Amniotic epithelial cell (primary cell): ENCODE measurements at regions not wholly inside any gene's neighbourhood (a gene's known extent, or its start where the extent isn't known, plus 50 kb on each side); places are given as distances from the start of the nearest gene placed in this dataset.
"Not testable (repeated sequence)": the region's sequence is repeated elsewhere in the genome, so short reads cannot be mapped to it uniquely, and the experiment has no call there.

Experiments used
- DNase-seq: peaks from one replicate; pipeline ENCODE4 v3.0.0-alpha.2; 2010; ENCODE audit warnings: low read depth

DNA sequence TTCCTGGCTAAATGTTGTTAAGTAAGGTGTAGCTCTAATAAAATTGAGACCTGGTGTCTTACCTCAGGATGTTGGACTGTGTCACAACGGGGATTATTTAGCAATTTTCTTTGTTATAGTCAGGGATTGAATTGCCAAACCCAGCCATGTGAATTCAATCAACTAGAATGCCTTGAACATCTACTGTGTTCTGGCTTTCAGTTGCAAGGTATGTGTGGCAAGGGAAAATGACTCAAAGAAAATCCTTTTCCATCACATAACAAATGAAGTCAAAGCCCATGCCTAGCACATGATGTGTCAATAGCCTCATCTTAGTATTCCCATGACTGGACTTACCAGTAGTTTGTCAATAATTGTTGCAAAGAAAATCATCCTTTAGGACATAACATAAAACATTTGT lies 519.8 kb upstream of the FLRT2 start:
- DNase-seq = peak; percentile 12

DNA sequence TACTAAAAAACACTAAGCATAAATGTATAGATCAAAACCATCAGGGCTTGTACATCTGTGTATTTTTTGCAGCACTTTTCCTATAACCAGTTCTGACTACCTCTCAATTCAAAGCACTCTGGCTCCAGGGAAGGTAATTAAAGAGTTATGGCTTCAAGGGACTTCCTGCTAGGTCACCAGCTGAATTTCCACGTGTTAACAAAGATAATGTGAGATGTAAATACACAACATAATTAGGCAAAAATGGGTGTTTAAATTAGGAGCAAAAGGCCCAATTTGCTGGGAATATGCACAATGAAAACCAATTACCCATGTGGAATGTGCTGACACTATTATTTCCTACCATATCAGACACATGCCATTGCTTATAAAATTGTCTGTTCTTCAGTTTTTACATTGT lies 513.4 kb upstream of the FLRT2 start:
- DNase-seq = no peak

DNA sequence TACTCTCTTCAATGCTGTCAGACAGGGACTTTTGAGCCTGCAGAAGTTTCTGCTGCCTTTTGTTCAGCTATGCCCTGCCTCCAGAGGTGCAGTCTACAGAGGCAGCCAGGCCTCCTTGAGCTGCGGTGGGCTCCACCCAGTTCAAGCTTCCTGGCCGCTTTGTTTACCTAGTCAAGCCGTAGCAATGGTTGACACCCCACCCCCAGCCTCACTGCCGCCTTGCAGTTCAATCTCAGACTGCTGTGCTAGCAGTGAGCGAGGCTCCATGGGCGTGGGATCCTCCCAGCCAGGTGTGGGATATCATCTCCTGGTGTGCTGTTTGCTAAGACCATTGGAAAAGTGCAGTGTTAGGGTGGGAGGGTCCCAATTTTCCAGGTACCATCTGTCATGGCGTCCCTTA lies 506.1 kb upstream of the FLRT2 start:
- DNase-seq = not testable (repeated sequence)

DNA sequence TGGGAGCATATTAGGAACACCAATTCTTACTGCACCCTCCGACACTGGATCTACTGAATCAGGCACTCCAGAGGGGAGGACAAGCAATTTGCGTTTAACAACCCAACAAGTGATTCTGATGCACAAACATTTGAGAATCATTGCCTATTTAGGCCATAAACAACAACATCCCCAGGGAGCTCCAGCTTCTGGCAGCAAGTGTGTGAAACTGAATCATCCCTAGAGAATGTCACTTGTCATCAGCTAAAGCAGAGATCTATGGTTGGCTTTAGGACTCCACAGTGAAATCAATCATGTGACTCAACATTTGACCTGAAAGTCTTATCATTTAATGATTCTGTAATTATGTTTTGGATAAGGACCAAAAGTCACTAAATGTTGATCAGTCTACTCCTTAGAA lies 505.0 kb upstream of the FLRT2 start:
- peak; percentile 74 for DNase-seq

DNA sequence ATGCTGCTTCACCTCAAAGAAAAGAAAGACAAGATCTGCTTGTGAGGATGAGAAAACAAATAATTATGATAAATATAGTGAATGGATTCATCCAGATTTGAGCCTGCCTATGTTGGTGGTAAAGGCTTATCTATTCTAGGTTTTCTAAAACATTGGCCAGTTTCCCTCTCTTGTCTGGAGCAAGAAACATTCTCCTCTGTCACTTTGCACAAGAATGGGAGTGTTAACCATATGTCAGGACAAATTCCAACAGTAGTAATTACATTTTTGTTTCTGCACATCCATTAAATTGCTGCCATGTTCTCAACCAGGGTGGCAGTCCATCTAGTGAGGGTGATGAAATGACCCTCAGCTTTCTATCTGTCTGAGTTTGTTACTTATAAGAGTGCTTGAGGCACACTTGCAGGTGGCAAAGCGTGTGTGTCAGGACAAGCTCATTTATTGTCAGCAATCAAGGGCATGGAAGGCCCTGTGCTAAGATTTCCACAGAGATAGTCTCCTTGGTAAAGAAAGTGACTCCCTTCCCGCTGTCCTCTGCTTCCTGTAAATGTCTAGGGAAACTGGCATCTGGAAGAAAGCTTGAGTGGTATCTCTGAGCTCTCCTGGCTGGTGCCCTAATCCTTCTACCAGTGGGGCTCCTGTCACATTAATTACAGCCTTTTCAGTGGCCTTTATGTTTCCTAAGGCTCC lies 502.1 kb upstream of the FLRT2 start:
- no peak for DNase-seq

DNA sequence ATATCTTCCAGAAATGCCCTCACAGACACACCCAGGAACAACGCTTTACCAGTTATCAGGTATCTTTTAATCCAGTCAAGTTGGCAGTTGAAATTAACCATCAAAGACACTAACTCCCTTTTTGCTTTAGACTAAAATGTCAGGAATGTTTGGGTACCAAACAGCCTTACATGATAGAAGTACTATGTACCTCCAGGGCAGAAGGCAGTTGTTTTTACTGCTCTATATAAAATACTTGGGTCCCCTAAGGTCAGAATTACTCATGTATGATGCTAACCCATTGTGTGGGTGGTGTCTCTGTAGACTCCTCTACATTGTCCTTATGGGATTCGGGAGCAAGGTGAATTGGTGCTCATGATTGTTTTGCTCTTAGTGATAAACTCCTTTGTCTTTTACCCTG lies 492.5 kb upstream of the FLRT2 start:
- no peak for DNase-seq

DNA sequence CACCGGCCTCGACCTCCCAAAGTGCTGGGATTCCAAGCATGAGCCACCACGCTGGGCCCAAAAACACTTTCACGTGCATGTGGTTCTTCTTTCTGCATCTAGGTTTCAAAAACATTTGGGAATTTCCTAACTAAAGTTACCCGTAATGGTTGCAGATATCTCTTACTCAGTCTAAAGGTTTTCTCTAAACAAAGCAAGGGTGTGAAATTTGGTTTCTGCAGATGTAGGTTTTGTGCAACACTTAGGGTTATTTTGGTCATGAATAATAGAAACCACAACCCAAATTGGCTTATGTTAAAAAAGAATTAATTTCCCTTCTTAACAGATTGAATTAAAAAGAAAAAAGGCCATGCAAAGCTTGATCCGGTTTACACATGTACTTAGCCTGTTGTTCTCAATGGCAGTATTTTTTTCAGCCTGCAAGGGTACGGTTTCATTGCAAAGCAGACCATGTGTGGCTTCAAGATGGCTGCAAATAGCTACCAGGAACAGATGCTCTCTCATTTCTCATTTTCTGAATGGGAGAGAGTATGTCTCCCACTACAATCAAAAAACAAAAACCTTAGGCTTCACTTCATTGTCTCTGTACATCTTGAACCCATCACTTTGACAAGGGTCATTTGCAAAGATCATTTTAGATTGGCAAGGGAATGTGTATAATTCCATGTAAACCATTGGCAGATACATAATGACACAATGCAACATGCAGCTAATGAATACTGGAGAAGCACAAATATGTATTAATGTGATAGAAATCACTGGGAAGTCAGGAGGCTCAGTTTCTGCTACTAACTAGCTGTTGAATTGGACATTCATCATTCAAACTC lies 491.2 kb upstream of the FLRT2 start:
- DNase-seq = no peak

DNA sequence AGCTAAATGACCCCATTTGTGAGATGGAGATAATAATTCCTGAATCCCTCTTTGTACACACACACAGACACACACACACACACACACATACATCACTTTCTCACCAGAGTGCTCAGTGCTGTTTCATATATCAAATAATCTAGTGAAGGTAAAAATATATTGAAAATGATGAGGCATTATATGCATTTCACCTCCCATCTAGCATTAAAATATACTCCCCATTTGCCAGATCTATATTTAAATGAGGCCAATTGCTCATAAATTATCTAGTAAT lies 490.7 kb upstream of the FLRT2 start:
- DNase-seq = no peak

DNA sequence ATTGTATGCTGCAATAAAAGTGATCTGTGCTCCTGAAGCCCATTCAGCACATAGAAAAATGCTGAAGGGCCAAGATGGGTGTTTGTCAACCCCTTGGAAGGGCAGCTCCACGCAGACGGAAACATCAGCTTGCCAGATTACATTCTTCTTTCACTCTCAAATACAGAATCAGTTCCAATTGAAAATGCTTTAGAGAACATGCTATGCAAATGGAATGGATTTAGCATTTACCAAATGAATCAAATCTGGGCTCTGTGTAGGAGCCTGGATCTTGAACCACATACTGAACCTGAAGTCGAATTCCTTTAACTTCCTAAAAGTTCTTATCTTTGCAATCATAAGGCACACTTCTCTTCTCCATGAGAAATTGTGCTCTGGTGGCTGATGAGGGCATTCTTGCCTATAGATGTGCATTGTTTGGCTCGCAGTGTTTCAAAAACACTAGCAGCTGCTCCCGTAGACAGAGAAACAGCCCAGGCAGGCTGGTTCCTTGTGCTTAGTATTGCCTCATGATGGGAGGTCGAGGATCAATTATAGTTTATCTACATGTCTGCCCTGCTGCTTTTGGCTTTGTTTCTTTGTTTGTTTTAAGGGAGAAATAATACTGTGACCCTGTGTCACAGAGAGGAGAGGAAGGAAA lies 489.8 kb upstream of the FLRT2 start:
- DNase-seq = no peak

DNA sequence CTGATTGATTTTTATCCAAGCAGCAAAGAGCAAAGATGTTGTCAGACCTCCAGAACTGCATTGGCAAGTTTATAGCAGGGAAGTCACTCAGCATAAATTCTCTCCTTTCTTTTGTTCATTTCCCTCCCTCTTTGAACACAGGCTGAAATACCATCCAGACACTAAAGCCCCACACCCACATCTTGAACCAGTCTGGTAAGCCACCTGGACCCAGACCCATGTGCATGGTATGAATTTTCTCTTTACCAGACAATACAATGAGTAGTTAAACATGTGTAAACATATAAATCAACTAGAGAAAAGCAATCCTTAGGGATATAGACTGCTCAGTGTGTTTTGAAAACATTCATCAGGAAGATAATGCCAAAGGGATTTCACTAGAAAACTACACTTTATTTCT lies 488.3 kb upstream of the FLRT2 start:
- DNase-seq = no peak

DNA sequence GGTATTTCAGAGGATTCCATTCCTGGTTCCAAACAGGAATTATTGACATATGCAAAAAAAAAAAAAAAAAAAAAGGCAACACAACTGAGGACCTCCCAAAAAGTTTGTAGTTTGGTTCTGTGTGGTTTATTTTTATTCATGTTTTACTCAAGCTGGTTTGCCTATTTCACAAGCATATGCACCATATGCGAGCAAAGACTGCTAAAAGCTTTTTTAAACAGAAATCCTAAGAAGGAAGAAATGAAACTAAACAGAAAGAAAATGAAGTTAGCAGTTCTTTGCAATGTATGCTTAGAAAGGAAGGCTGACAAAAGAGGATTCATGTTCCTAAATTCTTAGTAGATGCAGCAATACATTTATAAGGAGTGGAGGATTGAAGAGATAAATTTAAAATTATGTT lies 487.6 kb upstream of the FLRT2 start:
- no peak for DNase-seq

DNA sequence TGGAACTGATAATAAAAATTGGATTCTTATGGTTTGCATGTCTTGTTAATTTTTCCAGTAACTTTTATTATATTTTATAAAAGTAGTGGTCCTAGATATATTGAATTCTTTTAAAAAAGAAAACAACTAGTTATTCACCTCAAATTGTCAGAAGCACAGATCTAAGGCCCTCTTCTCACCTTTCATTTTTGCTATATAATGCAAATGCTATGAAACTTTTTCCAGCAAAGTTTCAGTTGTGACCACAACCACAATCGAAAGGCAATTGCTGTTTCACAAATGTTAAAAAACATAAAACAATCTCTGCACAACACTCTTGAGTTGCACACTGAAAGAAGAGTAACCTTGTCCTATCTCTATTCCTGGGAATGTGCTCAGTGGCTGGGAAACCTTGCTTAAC lies 479.8 kb upstream of the FLRT2 start:
- DNase-seq = no peak

DNA sequence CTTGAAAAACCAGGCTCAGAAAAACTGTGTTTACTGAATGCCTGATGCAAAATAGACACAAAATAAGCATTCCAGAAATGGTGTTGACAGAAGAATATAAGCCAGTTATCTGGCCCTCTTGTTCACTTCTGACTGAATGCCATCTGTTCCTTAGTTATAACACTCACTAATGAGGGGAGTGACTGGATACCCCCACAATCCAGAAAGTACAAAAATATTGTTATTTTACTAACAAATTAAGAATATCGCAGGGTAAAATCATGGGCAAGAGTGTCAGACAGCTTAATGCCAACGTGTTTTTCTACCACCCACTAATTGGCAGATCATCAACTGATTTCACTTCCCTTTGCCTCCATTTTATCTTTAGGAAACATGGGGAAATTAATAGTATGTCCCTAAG lies 477.3 kb upstream of the FLRT2 start:
- no peak for DNase-seq

DNA sequence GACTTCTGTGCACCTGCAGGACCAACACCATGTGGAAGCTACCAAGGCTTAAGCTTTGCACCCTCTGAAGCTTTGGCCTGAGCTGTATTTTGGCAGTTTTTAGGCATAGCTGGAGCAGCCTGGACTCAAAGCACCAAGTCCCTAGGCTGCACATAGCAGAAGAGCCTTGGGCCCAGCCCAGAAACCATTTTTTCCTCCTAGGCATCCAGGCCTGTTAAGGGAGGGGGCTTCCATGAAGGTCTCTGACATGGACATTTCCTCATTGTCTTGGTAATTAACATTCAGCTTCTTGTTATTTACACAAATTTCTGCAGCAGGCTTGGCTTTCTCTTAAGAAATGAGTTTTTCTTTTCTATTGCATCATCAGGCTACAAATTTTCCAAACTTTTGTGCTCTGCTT lies 475.8 kb upstream of the FLRT2 start:
- DNase-seq = no peak

DNA sequence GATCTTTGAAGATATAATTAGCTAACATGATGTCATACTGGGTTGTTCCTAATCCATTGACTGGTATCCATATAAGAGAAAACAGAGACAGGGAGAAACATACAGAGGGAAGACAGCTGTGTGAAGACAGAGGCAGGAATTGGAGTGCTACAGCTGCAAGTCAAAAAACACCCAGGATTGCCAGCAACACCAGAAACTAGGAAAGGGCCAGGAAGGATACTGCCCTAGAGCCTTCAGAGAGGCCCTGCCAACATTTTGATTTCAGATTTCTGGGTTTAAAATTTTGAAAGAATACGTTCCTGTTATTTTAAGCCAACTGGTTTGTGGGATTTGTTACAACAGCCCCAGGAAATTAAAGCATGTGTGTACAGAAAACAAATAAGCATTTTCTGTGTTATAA lies 473.7 kb upstream of the FLRT2 start:
- DNase-seq = no peak

DNA sequence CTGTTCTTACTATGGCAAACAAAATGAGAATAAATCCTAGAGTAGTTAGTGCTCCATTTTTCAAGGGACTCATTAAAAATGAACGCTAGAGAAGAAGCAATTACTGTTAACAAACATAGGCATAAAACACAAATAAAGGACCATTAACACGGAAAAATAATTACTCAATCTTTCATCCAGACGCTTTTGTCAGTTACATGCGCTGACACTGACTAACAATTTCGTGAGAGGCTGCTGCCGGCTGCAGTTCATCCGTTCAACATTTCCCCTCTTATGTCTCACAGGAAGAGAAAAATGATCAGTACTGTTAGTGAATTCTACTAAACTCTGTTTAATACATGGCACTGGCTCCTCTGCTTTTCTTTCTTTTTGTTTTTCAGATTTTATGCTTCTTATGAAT lies 472.7 kb upstream of the FLRT2 start:
- no peak for DNase-seq

DNA sequence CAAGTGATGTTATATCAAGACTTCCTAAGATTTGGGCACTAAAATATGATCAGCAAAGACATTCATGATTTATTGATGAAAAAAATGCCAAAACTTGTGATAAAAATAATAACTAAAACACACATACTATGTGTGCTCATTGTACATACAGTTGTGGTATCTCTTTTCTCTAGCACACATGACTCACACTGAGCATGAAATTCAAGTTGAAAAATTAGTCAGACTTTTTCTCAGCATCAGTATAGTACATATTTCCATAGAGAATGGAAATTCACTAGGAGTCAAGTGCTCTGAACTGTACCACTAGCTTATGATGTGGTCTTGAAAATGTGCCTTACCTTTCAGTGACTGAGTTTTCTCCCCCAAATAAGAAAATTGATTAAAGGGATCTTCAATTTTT lies 471.8 kb upstream of the FLRT2 start:
- peak; percentile 55 for DNase-seq

DNA sequence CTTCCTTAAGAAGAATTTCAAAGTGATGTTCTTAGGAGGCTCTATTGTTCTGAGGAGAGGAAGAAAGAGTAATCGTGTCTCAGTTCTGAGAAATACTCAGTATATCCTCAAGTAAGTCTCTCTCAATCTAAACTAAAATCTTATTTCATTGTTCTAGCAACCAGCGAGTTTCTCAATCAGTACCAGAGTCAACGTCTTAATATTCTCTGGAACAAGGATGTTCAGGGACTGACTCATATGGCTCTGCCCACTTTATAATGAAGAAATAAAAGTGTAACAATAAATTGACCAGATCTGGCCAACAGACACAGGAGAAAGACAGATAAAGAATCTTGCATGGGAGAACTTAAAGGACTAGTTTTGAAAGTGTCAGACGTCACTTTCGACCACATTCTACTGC lies 469.8 kb upstream of the FLRT2 start:
- peak; percentile 76 for DNase-seq

DNA sequence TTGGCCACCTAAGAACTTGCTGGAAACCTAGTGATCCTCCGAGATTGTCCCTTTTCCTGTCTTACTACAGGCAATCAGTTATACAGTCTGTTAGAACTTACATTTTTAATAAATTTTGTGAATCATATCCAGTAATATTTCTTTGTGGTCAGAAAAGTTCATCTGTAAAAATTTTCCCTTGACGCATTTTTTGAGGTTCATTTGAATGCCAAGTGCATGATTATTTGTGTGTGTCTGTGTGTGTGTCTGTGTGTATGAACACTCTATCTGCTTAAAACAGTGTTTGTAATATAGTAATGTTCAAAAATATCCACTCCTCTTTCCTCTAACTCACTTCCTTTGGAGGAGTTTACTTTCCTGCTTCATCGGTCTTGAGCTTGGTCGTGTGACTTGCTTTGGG lies 468.7 kb upstream of the FLRT2 start:
- DNase-seq = peak; percentile 70

DNA sequence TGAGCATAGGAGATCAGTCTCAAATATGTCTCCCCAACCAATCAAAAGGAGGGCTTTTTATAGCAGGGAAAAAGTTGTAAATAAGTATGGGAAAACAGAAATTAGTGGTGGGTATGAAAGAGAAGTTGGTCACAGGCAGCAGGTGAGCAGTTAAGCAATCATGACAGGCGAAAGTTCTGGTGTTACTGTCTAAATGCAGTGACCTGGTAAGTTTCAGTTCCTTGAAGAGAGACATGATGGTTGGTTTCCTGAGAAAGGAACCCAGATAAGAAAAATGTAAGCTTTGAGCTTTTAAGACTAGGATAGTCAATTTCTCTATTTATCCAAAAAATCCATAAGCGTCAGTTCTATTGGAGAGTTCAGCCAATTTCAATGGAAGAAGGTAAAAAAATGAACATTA lies 466.2 kb upstream of the FLRT2 start:
- DNase-seq = no peak

DNA sequence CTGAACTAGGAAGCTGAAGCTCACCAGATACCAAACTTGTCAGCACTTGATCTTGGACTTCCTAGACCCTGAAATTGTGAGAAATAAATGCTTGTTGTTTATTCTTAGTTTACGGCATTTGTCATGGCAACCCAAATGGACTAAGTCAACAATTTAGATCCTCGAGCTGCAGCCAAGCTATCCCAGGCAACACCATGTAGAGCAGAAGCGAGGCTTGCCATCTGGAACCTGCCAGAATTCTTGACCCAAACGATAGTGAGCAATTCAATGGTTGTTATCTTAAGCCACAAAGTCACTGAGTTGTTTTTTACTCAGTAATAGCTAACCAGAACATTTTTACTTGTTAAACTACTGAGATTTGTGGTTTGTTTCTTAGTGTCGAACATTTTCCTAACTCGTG lies 458.5 kb upstream of the FLRT2 start:
- DNase-seq = no peak

DNA sequence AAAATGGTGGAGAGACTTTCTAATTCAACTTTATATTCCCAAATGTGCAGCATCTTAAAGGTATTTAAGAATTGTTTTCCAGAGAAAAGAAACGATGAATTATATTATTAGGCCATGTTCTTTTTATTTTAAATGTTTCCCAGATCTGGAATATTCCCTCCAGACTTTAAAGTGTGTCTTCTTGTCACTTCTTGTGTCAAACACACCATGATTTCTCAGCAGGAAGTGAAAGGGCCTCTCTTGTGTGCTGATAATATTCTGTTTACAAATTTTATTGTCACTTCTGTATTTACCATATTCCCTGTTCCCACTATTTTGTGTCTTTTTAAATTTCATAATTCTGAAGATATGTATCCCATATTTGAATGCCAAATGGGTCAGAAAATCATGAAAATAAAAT lies 455.0 kb upstream of the FLRT2 start:
- DNase-seq = no peak

DNA sequence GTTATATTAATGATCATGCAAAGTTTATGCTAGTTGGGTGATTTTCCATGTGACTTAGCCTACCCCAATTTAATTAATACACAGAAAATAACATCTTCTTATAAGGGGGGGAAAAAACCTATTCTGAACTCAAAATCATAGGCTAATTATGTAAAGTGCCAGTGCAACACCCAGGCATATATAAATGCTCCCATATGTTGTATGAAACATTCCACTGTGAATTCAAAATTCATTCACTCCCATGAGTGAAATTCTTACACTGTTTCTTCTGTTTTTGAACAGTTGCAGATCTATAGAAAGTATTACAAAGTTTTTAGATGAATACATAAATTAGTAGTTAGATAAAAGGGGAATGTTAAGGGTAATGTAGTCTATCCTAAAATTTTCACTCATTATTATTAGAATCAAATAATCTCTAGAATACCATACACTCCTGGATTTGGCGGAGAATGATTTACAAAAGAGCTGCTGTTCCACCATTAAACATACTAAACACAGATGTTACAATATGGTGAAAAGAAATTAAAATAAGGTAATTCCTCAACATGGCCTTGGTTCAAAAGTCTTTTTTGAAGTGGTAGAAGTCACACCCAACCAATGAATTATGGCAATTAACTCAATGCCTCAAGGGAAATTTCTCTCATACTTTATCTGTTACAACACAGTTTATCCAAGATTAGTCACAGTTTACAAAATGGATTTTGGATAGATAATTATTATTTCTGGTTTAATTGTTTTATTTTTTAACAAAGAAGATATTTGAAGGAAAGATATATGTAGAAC lies 454.1 kb upstream of the FLRT2 start:
- no peak for DNase-seq
